Mesendoderm (in vitro differentiated cells): ENCODE measurements at regions not wholly inside any gene's neighbourhood (a gene's known extent, or its start where the extent isn't known, plus 50 kb on each side); places are given as distances from the start of the nearest gene placed in this dataset.
"Not testable (repeated sequence)": the region's sequence is repeated elsewhere in the genome, so short reads cannot be mapped to it uniquely, and the experiment has no call there.

ENCODE experiments used
- DNase-seq: peaks from one replicate; pipeline ENCODE4 v3.0.0; 2013
- H2AK5ac ChIP-seq: 2 replicates; pipeline ENCODE4 v1.6.1; 2013; ENCODE audit warnings: low read length, inconsistent platforms
- H2BK120ac ChIP-seq: 2 replicates; pipeline ENCODE4 v1.6.1; 2013; ENCODE audit warnings: low read depth, mild to moderate bottlenecking, low read length, moderate library complexity, mixed read lengths
- H2BK15ac ChIP-seq: replicated peaks from 2 replicates; pipeline ENCODE4 v1.6.1; 2013; ENCODE audit warnings: low read depth, mild to moderate bottlenecking, moderate library complexity
- H2BK5ac ChIP-seq: 2 replicates; pipeline ENCODE4 v1.6.1; 2013; ENCODE audit warnings: low read length, inconsistent platforms
- H3K18ac ChIP-seq: 2 replicates; pipeline ENCODE4 v1.6.1; 2013; ENCODE audit warnings: mild to moderate bottlenecking, low read length, mixed read lengths
- H3K23ac ChIP-seq: one replicate; pipeline ENCODE4 v1.6.1; 2013; ENCODE audit warnings: low read length
- H3K27ac ChIP-seq: 2 replicates; pipeline ENCODE4 v1.5.1; 2013; ENCODE audit warnings: low read depth, mild to moderate bottlenecking, inconsistent platforms, low read length, moderate library complexity
- H3K27me3 ChIP-seq: 2 replicates; pipeline ENCODE4 v1.6.1; 2013; ENCODE audit warnings: low read length, control low read depth, mild to moderate bottlenecking, inconsistent platforms; ENCODE audit not compliant: insufficient read depth, poor library complexity
- H3K36me3 ChIP-seq: 2 replicates; pipeline ENCODE4 v1.6.1; 2013; ENCODE audit warnings: low read length, inconsistent platforms; ENCODE audit not compliant: control insufficient read depth, insufficient read depth
- H3K4ac ChIP-seq: one replicate; pipeline ENCODE4 v1.6.1; 2013; ENCODE audit warnings: low read depth, mild to moderate bottlenecking, low read length, moderate library complexity
- H3K4me1 ChIP-seq: 2 replicates; pipeline ENCODE4 v1.6.1; 2013; ENCODE audit warnings: low read depth, low read length, inconsistent platforms; ENCODE audit not compliant: control insufficient read depth
- H3K4me2 ChIP-seq: 2 replicates; pipeline ENCODE4 v1.6.1; 2013; ENCODE audit warnings: low read length
- H3K4me3 ChIP-seq: 2 replicates; pipeline ENCODE4 v1.5.1; 2013; ENCODE audit warnings: mild to moderate bottlenecking, low read length
- H3K56ac ChIP-seq: one replicate; pipeline ENCODE4 v1.6.1; 2013; ENCODE audit warnings: low read length
- H3K79me1 ChIP-seq: 2 replicates; pipeline ENCODE4 v1.6.1; 2013; ENCODE audit warnings: low read length, inconsistent platforms
- H3K79me2 ChIP-seq: 2 replicates; pipeline ENCODE4 v1.6.1; 2013; ENCODE audit warnings: mild to moderate bottlenecking, low read length; ENCODE audit not compliant: control insufficient read depth, insufficient read depth
- H3K9ac ChIP-seq: 2 replicates; pipeline ENCODE4 v1.6.1; 2013; ENCODE audit warnings: low read length, inconsistent platforms
- H4K5ac ChIP-seq: one replicate; pipeline ENCODE4 v1.6.1; 2013; ENCODE audit warnings: low read length
- H4K8ac ChIP-seq: one replicate; pipeline ENCODE4 v1.6.1; 2013; ENCODE audit warnings: low read depth, mild to moderate bottlenecking, control low read depth, low read length, moderate library complexity
- WGBS: extraction: QIAGEN DNeasy Blood & Tissue Kit; methylation state at CpG from one replicate; pipeline ENCODE4 v1.1.7; 2013; ENCODE audit warnings: low lambda C conversion rate, missing lambda C conversion rate; ENCODE audit not compliant: insufficient coverage; ENCODE audit errors: extremely low coverage; 5-methylcytosine and 5-hydroxymethylcytosine counted together

- H3K36me3 ChIP-seq, H2AK5ac ChIP-seq, H3K18ac ChIP-seq, H3K56ac ChIP-seq, H3K4ac ChIP-seq, H3K27me3 ChIP-seq, H3K4me1 ChIP-seq, DNase-seq, H4K8ac ChIP-seq, H3K9ac ChIP-seq, H3K23ac ChIP-seq, H3K4me3 ChIP-seq, H2BK5ac ChIP-seq, H3K27ac ChIP-seq, H2BK120ac ChIP-seq, H3K79me2 ChIP-seq, H3K79me1 ChIP-seq, H4K5ac ChIP-seq, H3K4me2 ChIP-seq, H2BK15ac ChIP-seq: not testable (repeated sequence)
- no CpG with 5 or more reads among the region's 11 CpGs for WGBS
These were observed 5416.8 kb upstream of the TPTE start for GRCh38 chr21:5104562-5104928.

DNA sequence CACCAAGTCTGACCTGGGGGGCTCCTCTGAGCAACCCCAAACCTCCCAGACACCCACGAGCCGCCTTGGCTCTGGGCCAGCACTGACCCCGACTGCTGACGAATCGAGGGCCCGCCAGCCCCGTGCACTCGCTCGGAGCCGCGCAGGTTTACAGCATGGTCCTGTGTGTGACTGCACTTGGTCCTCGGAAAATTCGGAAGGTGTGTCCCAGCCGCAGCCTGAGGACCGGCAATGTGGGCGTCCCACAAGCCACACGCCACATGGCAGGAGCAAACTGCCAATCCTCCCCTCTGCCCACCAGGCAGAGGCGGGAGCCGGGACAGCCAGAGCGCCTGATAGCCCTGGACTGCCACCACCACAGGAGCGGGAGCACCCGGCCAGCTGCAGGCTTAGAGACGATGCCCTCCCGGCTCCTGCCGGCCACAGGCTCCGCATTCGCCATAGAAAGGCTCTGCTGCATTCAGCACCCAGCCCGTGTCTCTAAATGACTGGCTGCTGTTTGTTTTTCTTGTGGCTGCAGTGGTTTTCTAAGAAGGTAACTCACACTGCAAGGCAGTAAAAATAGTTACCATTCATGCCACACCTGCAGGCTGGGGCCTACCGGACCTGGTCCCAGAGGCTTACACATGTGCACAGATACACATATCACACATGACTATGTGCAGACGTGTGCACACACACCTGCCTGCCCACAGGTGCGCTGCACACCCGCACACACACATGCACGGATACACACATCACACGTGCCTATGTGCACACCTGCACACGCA lies 5415.3 kb upstream of the TPTE start:
- H3K79me2 ChIP-seq, H2BK120ac ChIP-seq, H3K4me3 ChIP-seq, H2BK15ac ChIP-seq, DNase-seq, H3K4me2 ChIP-seq, H3K4me1 ChIP-seq, H3K23ac ChIP-seq, H3K56ac ChIP-seq, H3K9ac ChIP-seq, H4K5ac ChIP-seq, H2BK5ac ChIP-seq, H4K8ac ChIP-seq, H3K36me3 ChIP-seq, H3K27me3 ChIP-seq, H2AK5ac ChIP-seq, H3K18ac ChIP-seq, H3K27ac ChIP-seq, H3K79me1 ChIP-seq, H3K4ac ChIP-seq: not testable (repeated sequence)
- WGBS: no CpG with 5 or more reads among the region's 35 CpGs

DNA sequence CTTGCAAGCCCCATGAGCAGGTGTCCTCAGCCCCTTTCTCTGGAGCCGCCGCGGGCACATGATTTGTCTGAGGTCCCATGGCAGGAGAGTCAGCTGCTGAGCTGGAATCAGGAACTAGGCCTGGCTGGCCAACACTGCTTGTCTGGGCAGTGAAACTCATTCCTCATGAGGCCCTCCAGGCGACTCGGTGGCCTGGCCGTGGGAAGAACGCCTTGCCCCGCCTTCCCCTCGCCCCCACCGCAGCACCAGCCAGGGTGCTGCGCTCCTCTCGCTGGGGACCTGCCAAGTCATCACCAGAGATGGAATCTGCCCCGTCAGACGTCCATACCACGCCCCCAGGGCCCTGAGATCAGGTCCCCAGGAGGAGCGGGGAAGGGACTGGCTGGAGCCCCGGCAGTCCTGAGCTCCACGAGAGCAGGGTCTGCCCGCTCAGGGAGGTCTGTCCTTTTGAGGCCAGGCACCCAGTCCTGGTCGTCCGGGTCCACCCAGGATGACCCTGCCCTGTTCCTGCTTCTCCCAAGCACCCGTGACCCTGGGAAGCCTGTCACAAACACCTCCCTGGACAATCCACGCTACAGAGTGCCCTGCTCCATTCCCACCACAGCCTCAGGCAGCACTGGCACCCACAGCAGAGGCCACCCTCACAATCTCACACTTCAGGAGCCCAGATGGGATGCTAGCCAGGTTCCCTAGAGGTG lies 5414.5 kb upstream of the TPTE start:
- H3K23ac ChIP-seq, H2BK120ac ChIP-seq, H3K36me3 ChIP-seq, H3K4me3 ChIP-seq, H3K18ac ChIP-seq, H2AK5ac ChIP-seq, H3K4me1 ChIP-seq, H2BK5ac ChIP-seq, H3K27me3 ChIP-seq, H3K4me2 ChIP-seq, H4K5ac ChIP-seq, H3K9ac ChIP-seq, H3K56ac ChIP-seq, H3K79me2 ChIP-seq, H3K4ac ChIP-seq, H3K27ac ChIP-seq, H2BK15ac ChIP-seq, H4K8ac ChIP-seq, H3K79me1 ChIP-seq, DNase-seq: not testable (repeated sequence)
- no CpG with 5 or more reads among the region's 23 CpGs for WGBS

- not testable (repeated sequence) for H2BK120ac ChIP-seq, H4K8ac ChIP-seq, H3K36me3 ChIP-seq, H4K5ac ChIP-seq, H3K27ac ChIP-seq, H3K18ac ChIP-seq, H3K4me1 ChIP-seq, H3K79me2 ChIP-seq, H3K9ac ChIP-seq, H3K27me3 ChIP-seq, H3K79me1 ChIP-seq, H2AK5ac ChIP-seq, H2BK15ac ChIP-seq, H3K4me3 ChIP-seq, DNase-seq, H2BK5ac ChIP-seq, H3K56ac ChIP-seq, H3K23ac ChIP-seq, H3K4ac ChIP-seq, H3K4me2 ChIP-seq
- no CpG with 5 or more reads among the region's 20 CpGs for WGBS
These were observed 5413.7 kb upstream of the TPTE start for GRCh38 chr21:5107637-5108036.

GRCh38 chr21:5108048-5108775 lies 5413.2 kb upstream of the TPTE start:
- WGBS: no CpG with 5 or more reads among the region's 19 CpGs

More at GRCh38 chr21:5108048-5108775, 5413.2 kb upstream of the TPTE start:
- H3K79me1 ChIP-seq, H3K4me2 ChIP-seq, H3K18ac ChIP-seq, H2BK120ac ChIP-seq, H3K23ac ChIP-seq, H3K9ac ChIP-seq, H3K79me2 ChIP-seq, H3K27ac ChIP-seq, H3K4me3 ChIP-seq, H3K4me1 ChIP-seq, H4K8ac ChIP-seq, H3K56ac ChIP-seq, H2AK5ac ChIP-seq, H3K27me3 ChIP-seq, H3K36me3 ChIP-seq, H4K5ac ChIP-seq, H2BK5ac ChIP-seq, H2BK15ac ChIP-seq, H3K4ac ChIP-seq, DNase-seq: not testable (repeated sequence)
